GM19372 (cell line): ENCODE measurements at regions not wholly inside any gene's neighbourhood (a gene's known extent, or its start where the extent isn't known, plus 50 kb on each side); places are given as distances from the start of the nearest gene placed in this dataset.
"Not testable (repeated sequence)": the region's sequence is repeated elsewhere in the genome, so short reads cannot be mapped to it uniquely, and the experiment has no call there.

ENCODE experiments used
- ATAC-seq: cut with Tn5 transposase; IDR thresholded peaks from one replicate; pipeline ENCODE4 v1.9.1; 2021; ENCODE audit warnings: mild to moderate bottlenecking, low read depth, moderate library complexity; ENCODE audit not compliant: unreplicated experiment

DNA sequence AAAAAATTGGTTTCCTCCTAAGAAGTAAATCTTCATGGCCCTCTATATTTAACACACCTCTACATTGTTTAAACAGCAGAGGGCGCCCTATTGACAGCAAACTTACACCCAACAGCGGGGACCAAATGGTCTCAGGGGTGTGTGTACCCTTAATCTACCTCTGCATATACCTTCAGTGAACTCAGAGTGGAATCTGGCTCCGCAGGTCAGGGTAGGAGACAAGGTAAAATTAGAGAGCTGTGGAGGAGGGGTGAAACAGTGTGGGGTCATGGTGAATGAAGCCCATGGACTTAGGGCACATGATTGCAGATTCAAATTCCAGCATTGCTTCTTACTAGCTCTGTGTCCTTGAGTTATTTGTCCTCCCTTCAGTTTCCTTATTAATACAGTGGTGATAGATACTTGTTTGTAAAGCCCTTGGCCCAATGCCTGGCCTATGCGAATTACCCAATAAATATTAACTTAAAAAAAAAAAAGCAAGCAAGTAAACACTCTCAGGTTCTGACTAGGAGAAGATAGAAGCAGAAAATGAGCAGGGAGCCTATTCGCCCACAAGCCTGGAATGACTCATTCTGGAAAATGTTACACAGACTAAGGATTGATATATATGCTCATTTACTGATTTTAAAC lies 122.9 kb downstream of the CAVIN4 start:
- no peak for ATAC-seq

- peak; percentile 77 for ATAC-seq
Observed at GRCh38 chr9:100714372-100715099, 136.7 kb downstream of the CAVIN4 start.

DNA sequence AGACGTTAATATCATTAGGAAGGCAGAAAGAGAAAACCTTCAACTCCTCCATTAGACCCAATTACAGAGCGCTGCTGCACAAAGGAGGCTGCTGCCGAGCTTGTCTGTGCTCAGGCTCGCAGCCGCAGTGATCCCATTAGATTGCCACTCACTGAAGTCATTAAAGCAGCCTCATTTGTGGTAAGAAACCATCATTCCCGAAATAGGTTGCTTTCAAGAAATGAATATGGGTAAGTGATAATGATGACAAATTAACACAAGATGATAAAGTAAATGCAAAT lies 137.2 kb downstream of the CAVIN4 start:
- ATAC-seq, result no peak

GRCh38 chr9:100718717-100719116 lies 140.8 kb downstream of the CAVIN4 start:
- ATAC-seq, result no peak

DNA sequence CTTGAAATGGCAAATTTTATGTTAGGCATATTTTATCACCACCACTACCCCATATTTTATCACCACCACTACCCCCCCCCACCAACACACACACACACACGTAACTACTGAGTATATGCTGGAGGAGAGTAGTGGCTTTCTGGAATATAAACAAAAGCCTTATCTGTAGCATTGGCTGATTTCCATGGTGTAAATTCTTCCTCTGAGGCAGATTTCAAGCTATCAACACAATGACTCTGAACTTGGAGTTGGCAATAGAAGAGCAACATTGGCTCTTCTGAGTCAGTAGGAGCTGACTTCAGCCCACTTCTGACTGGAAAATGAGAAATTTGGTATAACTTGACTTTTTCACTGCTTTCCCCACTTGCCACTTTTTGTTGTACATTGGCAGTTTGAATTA lies 143.0 kb downstream of the CAVIN4 start:
- no peak for ATAC-seq

- no peak for ATAC-seq
Observed at GRCh38 chr9:100724886-100725285, 147.0 kb downstream of the CAVIN4 start.

GRCh38 chr9:100725371-100725770 lies 147.5 kb downstream of the CAVIN4 start:
- no peak for ATAC-seq

DNA sequence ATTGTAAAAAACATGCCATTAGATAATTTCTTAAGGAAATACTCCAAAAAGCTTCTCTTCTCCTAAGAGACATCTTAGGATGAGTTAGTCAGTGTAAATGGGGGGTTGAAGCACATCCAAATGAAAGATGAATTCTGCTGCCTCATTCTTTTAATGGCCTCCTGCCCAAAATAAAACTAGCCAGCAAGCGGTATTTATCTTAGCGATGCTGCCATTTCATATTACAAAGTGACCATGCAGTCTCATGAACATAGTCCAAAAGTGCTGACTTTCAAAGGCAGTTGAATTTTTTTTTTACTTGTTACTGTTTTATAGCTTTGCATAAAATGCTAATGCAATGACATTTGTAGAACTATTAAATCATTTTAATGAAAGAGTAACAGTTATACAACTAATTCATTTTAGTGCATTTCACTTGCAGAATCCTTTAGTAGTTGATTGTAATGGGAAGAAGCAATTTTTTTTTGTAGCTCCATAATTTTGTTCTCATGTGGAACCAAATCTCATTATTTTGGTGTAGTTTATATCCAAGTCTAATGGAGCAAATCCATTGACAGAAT lies 151.5 kb downstream of the CAVIN4 start:
- ATAC-seq, result no peak

DNA sequence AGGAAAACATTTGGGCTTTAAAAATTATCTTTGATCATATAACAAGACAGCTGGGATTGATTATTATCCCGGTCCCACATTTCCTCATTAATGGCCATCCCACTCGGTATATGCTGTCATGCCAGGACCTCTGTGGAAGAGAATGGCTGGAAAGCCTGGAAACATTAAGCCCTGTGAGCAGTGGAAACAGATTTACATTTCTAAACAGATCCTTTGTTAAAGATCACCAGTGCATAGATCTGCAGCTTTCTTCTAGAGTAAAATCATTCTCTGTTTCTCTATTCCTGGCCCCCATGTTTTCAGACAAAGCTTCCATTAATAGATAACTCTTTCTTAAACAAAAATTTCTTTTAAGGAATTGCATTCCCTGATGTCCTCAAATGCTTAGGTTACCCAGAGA lies 152.2 kb downstream of the CAVIN4 start:
- no peak for ATAC-seq

DNA sequence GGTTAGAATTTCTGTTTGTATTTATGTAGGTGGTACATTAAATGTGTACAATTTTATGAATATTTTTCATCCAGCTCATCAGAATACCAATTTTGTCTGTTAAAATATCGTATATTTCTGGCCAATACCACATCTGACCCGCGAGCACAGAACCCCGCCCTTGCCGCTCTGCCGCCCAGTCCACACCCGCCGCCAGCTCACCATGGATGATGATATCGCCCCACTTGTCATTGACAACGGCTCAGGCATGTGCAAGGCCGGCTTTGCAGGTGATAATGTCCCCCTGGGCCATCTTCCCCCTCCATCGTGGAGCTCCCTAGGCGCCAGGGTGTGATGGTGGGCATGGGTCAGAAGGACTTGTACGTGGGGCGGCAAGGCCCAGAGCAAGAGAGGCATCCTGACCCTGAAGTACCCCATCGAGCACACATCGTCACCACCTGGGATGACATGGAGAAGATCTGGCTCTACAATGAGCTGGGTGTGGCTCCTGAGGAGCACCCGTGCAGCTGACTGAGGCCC lies 153.2 kb downstream of the CAVIN4 start:
- no peak for ATAC-seq

- no peak for ATAC-seq
Observed at GRCh38 chr9:100731557-100731956, 153.7 kb downstream of the CAVIN4 start.

DNA sequence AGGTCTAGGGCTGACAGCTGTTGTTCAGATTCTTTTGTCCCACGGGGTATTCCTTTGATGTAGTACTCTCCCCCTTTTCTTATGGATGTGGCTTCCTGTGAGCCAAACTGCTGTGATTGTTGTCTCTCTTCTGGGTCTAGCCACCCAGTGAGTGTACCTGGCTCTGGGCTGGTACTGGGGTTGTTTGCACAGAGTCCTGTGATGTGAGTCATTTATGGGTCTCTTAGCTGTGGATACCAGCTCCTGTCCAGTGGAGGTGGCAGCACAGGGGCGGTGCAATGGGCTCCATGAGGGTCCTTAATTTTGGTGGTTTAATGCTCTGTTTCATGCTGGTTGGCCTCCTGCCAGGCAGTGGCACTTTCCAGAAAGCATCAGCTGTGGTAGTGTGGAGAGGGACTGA lies 161.3 kb downstream of the CAVIN4 start:
- ATAC-seq, result no peak

- ATAC-seq, result no peak
Observed at GRCh38 chr9:100739666-100740065, 161.8 kb downstream of the CAVIN4 start.

- not testable (repeated sequence) for ATAC-seq
Observed at GRCh38 chr9:100748930-100749329, 171.1 kb downstream of the CAVIN4 start.

DNA sequence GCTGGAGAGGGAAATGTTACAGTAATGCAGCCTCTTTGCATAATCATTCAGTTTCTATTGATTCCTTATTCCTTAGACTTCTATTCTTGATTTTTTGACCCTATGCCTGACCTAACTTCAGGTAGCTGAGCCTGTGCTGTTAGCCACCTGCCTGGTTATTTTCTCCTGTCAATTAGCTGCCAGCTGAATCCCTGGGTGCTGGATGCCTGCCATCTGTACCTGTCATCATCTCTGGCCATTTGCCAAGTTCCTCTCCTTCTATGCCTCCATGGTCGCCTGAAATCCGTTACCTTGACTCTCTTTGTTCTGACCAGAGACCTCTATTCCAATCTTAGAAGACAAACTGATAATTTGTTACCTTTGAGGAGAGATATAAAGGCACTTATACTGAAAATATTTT lies 178.3 kb downstream of the CAVIN4 start:
- ATAC-seq, result no peak

DNA sequence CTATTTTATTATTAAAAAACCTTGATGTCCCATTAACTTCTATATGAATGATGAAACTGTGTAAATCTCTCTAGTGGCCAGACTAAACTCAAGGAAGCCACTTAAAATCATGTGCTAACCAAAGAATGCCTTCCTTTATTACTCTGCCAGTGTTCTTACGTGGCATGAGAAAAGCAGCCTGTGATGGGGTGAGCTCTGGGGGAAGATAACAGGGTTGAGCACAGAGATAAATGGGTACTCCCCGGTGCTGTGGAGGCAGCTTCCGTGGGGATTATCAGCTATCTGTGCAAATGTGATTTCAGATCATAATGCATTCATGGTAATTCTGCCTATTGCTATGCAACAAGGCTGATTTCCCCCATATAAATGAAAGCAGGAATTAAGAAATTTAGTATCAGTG lies 181.3 kb downstream of the CAVIN4 start:
- no peak for ATAC-seq

DNA sequence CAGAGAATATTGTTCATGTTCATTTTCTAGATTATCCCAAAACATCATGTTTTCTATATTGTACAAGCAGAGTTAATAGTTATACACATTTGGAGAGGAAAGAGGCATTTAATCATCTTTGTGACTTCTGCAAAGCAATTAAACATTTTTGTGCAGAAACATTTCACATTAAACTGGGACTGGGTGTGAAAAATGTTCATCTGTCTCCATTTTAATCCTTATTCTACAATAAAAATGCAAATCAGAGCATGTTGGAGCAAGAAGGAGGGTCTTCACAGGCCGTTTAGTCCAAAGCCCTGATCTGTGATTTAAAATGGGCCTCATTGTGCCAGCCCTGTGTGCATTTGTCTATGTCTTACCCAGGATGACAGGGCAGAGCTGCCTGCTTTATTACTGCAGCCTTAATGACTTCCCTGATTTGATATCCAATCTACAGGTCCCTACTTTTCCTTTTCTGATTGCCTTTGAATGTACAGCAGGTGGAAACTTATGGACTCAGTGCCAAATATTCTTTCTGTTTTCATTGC lies 183.5 kb downstream of the CAVIN4 start:
- ATAC-seq, result no peak

- ATAC-seq, result no peak
Observed at GRCh38 chr9:100774326-100774725, 196.4 kb downstream of the CAVIN4 start.

- ATAC-seq, result no peak
Observed at GRCh38 chr9:100774962-100775361, 197.1 kb downstream of the CAVIN4 start.

GRCh38 chr9:100775912-100776311 lies 198.0 kb downstream of the CAVIN4 start:
- ATAC-seq, result no peak

DNA sequence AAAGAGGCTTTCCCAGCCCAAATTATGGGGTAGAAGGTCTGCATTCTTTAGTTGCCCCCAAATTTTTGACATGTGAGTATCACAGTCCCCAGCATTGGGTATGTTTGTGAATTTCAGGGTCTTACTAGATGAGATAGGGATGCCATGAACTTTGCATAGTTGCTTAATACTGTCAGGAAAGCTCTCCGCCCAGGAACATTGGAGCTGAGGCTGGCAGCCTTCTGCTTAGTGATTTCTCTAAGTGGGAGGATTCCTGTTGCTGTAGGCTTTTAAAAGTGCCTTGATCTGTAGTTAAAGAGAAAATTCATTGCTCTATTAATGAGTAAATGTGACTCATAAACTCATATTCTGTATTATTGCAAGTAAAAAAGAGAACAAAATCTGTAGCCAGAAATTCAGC lies 206.9 kb downstream of the CAVIN4 start:
- ATAC-seq, result no peak

GRCh38 chr9:100785946-100786345 lies 208.1 kb downstream of the CAVIN4 start:
- ATAC-seq, result no peak
